ENCODE measurements at regions not wholly inside any gene's neighbourhood (a gene's known extent, or its start where the extent isn't known, plus 50 kb on each side); places are given as distances from the start of the nearest gene placed in this dataset.
A peak's percentile ranks its signal among the peaks of the same experiment; 100 is the strongest.

DNA sequence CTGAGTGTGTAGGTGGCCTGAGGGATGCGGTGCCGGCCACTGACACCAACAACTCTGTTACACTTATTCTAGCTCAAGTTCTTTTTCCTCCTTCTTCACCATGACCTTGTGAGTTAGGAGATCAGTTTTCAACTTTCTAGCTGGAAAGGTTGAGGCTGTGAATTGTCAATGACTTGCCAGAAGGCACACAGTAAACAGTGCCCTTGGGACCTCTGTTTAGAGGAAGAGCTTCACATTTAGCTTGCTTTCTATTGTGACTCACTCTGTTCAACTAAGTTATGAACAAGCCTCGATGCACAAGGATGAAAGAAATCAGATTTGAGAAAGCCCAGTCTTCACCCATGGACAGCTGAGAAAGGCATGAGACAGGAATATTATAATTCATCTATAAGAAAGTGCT, 455.6 kb downstream of the MAFB start:
- DNase-seq = no peak

DNA sequence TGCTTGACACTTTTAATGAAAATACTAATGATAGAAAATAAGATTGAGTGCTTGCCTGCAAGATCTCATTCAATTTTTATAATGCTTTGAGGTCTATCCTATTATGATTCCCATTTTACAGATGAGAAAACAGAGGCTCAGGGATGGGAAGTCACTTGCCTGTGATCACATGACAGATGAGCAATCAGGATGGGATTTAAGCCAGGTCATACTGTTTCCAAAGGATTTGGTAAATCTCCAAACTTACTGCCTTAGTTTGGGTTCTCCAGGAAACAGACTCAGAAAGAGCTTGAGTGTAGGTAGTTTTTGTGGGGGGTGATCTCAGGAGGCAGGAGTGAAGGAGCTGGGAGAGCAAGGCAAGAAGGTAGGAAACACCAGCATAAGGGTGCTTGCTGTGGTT, 456.3 kb downstream of the MAFB start:
- no peak for DNase-seq

DNA sequence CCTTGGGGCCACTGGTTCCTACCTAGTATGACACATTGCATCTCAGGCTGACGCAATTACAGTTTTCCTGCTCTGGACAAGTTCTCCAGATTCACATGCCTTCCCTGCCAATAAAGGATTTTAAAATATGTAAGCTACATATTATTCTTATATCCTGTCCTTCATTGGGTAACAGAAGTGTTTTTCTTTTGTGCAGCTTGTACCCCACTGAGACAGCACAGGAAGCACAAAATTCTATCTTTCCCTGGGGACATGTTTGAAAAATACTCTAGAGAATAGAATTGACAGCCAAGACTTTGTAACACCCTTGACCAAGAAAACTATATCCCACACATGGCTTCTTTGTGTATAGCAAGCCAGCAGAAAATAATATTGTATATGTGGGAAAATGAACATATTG, 456.8 kb downstream of the MAFB start:
- no peak for DNase-seq

DNA sequence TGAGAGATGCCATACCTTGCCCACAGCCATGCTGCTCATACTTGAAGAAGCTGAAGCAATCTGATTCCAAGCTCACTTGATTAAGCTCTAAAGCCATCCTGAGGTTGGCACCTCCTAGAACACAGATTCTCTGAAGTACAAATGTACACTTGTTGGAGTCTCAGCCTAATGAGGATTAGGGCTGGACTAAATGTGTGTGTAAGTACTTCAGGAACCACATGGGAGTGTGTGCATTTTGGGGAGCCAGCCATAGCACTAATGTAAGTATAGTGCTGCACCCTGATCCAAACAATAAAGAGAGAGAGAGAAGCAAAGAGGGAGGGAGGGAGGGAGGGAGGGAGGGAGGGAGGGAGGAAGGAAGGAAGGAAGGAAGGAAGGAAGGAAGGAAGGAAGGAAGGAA, 458.6 kb downstream of the MAFB start:
- no peak for DNase-seq

DNA sequence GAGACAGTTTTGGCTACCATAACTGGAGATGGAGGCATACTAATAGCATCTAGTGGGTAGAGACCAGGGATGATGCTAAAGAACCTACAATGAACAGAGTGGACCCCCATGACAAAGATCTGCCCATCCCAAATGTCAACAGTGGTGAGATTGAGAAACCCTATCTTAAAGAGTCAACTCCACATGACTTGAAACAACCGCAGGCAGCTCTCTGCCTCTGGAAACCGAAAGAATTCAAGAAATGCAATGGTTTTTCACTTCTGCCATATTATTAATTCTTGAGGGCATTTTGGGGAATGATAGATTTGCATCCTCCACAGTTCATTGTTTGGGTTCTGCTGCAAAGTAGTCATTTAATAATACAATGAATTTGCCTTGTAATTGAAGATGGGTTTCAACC, 463.4 kb downstream of the MAFB start:
- DNase-seq = no peak

DNA sequence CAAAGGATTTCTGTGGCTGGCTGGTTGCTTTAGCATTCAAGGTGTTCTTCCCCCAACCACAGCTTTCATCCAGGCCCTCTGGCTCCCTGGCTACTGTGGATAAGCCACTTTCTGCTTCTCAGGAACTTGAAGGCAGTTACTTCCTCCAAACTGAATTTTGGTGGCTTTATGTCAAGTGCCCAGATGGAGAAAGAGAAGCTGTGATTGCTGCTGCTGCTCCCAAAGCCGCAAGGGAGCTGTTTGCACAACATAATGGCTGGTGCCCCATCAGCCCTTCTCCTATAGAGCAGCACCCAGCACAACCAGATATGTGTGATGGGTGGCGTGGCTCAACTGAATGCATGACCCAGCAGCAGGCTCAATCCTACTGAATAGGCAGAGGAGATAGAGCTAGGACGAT, 465.2 kb downstream of the MAFB start:
- DNase-seq = no peak

DNA sequence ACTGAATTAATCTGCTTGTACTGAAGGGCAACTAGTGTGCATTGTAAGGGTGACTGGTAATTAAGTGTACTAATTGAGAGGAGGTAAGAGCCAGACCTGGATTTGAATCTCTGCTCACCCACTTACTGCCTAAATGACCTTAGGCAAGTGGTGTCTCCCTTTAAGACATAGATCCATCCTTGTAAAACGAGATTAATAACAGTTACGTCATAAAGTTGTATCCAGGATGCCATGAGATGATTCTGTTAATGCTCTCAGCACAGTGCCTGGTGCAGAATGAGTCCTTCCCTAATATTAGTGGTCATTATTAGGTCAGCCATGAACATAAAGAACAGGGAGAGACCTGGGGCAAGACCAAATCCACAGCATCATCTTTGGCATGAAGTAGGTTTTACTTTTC, 470.1 kb downstream of the MAFB start:
- no peak for DNase-seq

DNA sequence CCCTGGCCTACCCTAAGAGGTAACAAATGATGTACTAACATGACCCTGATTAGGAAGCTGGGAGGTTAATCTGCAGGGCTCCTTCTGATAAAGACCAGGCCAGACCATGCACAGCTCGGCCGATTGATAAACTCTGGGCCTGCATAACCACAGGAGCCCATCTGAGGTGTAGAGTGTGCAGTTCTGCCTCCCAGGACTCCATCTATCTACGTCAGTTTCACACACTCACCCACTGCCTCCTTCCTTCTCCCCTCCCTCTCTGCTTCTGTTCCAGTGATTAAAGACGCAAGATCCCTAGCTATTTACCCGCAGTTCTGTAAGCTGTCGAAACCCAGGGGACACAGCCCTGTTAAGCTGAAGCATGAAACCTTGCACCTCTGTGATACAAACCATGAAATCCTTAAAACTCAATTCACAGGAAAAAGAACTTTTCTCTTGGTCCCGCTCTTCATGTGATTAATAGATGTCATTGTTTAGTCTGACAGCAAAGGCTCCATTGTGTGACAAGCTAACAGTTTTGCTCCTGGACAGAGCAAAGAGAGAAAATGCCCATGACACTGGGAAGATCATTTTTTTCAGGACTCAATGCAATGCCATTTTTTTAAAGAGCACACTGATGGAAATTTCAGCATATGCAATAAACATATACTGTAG, 470.6 kb downstream of the MAFB start:
- DNase-seq = peak in 9 of 56 donors; percentile 2 to 47 (median 6)

DNA sequence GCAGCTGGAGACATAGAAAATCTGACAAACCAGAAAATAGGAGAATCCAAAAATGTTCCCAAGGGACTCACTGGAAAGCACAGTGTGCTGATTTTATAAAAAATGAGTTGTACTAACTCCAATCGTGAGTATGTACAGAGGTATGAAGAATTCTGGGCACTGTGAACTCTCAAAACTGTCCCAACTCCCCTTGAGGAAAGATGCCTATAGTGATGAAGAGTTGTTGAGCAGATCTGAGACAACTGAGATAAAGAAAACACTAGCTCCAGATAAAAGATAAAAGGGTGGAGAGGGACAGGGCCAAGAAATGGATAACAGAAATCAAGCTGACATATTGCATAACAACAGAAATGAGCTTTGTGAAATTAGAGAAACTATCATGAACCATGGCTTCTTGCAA, 481.4 kb downstream of the MAFB start:
- no peak for DNase-seq

DNA sequence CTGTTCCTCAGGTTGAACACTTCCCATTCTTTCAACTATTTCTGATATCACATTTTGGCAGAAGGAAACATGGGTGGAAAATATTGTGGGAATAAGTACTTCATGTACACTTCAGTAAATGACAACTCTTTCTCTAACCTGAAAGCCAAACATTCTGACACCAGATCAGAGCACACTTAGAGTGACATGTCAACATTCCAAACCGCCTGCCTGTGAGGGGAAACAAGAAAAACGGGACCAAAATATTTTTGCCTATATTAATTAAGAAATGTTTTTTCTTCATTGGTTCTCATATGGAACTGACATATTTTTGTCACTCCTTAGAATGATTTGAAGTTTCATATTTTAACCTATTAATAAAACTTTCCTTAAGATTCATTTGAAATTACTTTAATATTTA, 483.1 kb downstream of the MAFB start:
- no peak for DNase-seq

DNA sequence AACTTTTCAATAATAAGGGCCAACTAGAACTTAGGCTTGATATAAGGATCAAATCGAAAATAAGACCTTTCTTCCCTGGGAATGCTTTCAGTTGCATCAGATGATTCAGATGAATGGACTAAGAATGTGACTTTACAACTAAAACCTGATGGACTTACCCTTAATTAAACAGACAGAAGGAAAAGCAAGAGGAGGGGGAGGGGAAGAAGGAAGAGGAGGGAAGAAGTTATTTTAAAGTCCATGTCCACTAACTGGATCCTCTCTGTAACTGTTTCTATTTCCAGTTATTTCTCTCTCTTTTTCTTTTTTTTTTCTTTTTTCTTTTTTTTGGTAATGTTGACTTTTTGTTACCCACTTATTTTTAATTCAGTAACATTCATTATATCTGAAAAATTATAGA, 486.0 kb downstream of the MAFB start:
- DNase-seq = no peak

DNA sequence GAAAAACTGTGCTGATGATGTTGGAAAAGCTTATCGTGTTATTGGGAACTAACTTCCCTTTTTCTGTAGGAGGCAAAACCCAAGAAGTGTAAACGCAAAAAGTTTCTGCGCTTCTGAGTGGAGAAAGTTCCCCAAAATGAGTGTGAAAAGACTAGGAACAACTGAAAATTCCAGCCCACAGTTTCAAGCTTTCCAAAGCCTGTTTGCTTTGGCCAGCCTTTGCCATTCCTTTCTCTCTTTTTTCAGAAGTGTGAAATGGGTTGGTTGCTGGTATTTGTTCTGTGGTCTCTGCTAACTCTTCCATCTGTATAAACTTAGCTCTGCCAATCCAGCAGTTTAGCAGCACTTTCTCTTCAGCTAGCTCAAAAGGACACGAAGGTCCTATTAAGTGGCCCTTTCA, 491.3 kb downstream of the MAFB start:
- DNase-seq = no peak

DNA sequence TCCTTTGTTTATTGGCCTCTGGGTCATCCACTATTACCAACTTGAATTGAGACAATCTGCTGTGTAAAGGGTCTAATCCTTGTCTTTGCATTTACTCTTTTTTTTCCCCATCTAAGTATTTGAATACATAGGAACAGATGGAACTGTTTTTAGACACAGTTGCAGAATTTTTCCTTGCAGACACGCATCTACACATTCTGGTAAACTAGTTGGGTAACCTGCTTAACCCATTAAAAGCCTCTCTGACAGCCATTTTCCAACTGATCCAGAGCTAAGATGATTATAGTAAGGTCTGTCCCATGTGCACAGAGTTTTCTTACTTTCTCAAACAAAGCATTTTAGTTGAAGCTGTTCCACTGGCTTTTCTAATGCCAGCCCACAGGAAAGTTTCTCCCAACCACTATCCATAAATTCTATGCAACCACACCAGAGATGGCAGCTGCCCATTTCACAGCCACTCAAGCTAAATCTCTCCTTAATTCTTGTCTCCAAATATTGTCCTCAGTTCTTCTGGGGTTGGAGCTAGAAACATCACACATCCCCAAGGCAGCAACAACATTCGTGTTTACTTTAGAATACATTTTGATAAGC, 492.1 kb downstream of the MAFB start:
- DNase-seq = no peak

DNA sequence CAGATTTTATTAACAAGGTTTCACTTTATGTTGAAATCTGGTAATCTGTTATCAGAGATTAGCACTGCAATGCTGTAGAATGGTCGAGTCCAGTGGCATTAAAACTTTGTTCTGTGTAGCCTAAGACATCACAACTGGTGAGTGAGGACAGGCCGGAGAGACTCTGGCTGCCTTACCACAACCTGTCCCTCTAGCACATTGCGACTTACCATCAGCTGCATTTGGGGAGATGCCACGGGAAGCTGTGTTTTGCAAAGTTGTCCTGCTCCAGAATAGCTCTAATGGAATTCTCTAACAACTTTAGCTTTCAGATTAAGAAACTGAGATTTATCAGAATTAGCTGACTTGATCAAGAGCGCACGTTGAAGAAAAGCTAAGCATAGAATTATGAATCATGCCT, 493.3 kb downstream of the MAFB start:
- no peak for DNase-seq

DNA sequence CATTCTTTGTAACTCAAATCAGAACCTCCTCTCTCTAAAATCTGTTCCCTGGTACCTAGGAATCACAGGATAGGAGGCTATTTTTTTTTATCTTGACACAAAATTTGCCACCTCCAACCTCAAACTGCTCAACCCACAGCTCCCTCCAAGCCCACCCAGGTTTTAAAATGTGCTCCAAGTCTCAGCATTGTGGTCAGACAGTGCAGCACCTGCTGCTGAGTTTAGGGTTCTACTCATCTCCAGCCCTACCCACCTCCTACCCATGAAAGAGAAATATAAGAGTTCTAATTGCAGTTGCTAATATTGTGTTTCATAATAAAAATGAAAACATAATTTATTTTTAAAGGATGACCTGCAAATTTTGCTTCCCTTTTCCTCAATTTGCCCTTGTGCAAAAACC, 496.5 kb downstream of the MAFB start:
- DNase-seq = no peak

DNA sequence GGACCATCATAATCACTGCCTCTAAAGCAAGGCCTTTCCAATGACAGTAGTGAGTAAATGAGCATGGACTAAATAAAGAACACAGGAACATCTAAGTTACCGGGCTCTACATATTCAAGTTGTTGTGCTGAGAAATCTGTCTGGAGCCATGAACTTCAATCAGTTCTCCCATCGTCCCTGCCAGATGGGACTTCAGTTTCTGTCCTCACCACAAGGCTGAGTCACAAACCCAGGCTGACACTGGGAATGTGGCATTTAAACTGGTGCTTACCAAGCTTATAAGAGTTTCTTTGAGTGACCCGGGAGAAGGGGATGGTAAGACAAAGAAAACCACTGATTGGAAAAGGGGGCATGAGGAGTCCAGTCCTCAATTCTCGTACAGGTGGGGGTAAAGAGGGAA, 497.0 kb downstream of the MAFB start:
- DNase-seq = no peak

DNA sequence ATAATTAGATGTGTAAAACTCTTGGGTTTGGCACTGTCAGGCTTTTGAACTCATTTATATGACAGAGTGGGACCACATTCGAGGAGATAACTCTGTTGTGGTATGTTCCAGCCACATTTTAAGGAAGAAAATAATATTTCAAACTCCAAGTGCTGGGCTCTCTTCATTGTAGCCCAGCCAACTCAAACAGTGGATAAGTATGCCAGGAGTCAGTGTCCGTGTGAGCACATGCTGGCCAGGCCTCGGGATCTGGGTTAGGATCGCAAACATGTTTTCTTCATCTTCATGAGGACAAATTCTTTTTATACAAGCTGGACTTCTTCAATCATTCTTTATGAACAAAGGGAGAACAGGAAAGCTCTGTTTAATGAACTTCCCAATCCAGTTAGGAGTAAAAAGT, 497.5 kb downstream of the MAFB start:
- DNase-seq = no peak

DNA sequence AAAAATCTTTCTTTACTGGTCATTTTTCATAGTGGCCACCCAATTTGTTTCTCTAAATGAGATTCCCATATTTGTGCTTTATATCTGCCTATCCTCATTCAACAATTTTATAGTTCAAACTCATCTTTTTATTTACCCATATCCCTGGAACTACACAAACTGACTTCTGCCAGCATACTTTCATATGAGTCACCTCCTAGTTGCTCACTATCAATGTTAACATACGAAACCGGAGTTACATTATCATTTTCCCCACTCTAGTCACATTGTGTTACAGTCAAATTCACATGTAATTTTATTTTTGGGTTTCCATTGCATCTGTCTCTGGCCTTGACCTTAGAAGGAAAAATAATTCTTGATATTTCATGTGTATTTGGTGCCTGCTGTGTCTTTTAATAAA, 499.4 kb downstream of the MAFB start:
- no peak for DNase-seq

DNA sequence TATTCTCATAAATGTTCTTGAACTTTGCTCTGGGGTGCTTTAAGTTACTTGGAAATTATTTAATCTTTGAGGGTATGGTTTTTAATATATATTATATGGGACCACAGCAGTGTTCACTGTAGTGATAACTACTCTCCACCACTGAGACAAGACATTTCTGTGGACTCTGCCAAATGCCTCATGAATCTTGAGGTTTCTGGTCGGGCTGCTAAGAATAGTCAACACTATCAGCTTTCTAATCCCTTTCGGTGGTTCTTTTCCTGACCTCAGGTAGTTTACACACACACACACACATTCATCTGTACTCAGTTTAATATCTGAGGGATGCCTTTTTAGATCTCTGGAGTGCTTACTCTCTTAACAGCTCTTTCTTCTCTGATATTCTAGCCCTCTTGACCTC, 500.7 kb downstream of the MAFB start:
- DNase-seq = no peak

DNA sequence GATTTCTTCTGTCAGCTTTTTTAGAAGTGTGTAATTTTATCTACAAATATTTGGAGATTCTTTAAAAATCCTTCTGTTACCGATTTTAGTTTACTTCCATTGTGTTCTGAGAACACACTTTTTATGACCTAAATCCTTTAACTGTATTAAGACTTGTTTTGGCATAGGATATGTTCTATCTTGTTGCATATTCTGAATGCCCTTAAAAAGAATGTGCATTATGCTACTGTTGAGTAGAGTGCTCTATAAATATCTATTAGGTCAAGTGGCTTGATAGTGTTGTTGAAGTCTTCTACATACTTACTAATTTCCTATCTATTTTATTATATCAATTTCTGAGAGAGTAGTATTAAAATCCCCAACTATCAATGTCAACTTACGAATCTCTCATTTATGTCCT, 502.2 kb downstream of the MAFB start:
- no peak for DNase-seq

DNA sequence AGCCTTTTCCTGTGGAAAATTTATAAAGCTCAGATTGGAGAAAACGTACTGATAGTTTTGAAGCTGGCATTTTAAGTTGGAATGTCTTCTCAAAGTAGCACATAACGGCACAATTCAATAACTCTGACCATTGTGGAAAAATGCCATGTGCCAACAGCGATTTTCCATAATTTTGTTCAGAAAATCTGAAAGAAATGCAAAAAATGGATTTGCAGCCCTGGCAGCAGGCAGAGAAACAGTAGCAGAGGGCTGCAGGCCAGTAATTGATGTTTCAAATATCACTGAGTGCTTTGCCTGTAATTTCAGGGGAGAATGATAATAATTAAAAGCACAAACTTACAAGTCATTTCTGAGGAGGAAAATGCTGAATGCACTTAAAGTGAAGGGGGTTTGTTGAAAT, 507.4 kb downstream of the MAFB start:
- DNase-seq = no peak

DNA sequence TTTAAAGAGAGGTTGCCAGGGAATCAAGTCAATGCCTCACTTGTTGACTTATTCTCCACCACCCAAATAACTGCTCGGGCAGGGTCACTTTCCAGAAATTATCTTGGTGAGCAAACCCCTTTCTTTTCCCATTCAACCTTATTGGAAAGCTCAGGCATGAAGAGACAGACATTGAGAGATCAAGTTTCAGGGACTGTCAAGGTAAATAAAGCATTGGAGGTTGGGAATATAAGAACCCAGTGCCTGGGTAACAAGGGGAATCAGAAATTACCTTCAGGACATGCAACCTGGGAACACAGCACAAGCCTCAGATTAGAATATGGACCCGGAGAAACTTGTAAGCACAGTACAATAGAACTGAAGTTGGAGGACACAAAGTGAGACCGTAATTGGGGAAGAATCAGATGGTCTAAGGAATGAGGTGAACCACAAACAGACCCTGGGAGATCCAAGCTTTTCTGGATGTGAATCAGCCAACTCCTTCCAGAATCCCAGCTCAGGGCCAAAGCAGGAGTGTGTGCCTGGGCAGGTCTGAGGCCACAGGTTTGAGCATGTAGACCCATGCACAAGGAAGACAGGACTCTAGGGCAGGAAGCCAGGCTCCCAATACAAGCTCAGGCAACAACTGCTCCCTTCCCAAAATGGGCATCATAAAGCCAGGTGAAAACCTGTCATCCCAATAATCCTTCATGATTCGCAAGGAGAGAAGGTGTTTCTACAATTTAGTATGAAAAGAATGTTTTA, 512.8 kb downstream of the MAFB start:
- no peak for DNase-seq

DNA sequence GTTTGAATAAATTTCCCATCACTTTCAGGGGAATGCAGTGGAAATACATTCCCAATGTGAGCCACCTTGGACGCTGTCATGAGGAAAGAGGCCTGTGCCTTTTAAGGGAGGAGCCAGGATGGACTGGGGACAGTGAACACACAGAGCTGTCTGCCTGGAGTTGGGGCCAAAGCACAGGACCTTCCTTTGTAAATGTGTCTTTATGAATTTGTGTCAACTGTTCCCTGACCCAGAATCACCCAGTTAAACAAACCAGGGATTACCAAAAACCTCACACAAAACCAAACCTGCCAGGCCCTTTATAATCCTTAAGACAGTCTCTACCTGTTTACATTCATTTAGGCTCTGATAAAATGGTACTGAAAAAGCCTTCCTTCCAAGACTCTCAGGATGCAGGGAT, 513.7 kb downstream of the MAFB start:
- DNase-seq = no peak

All from amygdala (tissue), 56 donors.